ENCODE measurements at regions not wholly inside any gene's neighbourhood (a gene's known extent, or its start where the extent isn't known, plus 50 kb on each side); places are given as distances from the start of the nearest gene placed in this dataset.

DNA sequence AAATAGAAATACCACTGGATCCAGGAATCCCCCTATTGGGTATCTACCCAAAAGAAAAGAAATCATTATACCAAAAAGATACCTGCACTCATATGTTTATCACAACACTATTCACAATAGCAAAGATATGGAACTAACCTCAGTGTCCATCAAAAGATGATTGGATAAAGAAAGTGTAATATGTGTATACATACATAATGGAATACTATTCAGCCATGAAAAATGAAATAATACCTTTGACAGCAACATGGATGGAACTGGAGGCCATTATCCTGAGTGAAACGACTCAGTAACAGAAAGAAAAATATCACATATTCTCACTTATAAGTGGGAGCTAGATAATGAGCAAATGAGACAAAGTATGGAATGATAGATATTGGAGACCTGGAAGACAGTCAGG is 74.2 kb upstream of the TLR3 start:
- TF ChIP-seq, protein P1, sequence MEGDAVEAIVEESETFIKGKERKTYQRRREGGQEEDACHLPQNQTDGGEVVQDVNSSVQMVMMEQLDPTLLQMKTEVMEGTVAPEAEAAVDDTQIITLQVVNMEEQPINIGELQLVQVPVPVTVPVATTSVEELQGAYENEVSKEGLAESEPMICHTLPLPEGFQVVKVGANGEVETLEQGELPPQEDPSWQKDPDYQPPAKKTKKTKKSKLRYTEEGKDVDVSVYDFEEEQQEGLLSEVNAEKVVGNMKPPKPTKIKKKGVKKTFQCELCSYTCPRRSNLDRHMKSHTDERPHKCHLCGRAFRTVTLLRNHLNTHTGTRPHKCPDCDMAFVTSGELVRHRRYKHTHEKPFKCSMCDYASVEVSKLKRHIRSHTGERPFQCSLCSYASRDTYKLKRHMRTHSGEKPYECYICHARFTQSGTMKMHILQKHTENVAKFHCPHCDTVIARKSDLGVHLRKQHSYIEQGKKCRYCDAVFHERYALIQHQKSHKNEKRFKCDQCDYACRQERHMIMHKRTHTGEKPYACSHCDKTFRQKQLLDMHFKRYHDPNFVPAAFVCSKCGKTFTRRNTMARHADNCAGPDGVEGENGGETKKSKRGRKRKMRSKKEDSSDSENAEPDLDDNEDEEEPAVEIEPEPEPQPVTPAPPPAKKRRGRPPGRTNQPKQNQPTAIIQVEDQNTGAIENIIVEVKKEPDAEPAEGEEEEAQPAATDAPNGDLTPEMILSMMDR (IDR thresholded peaks at IDR 0.05; ENCODE audit: partially characterized antibody, unreplicated experiment): no peak
- H3K4me1 Mint-ChIP-seq (ENCODE audit: low read depth, unreplicated experiment): peaks cover 3% of the 10 kb centered on the region
- H3K4me3 Mint-ChIP-seq (ENCODE audit: unreplicated experiment): no peak overlapping the region
- H3K36me3 Mint-ChIP-seq (ENCODE audit: unreplicated experiment): no peaks in the 10 kb centered on the region
- no peak overlapping the region for H3K27ac Mint-ChIP-seq (ENCODE audit: unreplicated experiment)
- no peaks in the 10 kb centered on the region for H3K27me3 Mint-ChIP-seq (ENCODE audit: unreplicated experiment)
- no peak for DNase-seq
- no peaks in the 10 kb centered on the region for H3K9me3 Mint-ChIP-seq (ENCODE audit: unreplicated experiment)

DNA sequence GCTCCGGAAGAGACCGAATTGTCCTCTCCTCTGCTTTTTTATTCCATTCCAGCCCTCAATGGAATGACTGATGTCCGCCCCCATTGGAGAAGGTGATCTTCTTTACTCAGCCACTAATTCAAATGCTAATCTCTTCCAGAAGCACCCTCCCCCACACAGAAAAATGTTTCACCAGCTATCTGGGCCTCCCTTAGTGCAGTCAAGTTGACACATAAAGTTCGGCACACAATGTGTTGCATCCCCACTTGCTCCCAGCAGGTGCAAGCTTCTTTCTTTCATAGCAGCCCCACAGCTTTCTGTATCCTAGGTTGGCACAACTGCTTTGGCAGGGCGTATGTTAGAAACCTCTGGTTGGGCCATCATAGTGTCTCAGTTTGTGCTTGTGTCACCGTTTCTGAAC is 73.3 kb upstream of the TLR3 start:
- Mint-ChIP-seq H3K4me3 (ENCODE audit: unreplicated experiment) (no peak overlapping the region), H3K36me3 (ENCODE audit: unreplicated experiment) (no peaks in the 10 kb centered on the region), H3K27me3 (ENCODE audit: unreplicated experiment) (no peaks in the 10 kb centered on the region), H3K4me1 (ENCODE audit: low read depth, unreplicated experiment) (peaks cover 3% of the 10 kb centered on the region), H3K27ac (ENCODE audit: unreplicated experiment) (no peak overlapping the region), H3K9me3 (ENCODE audit: unreplicated experiment) (no peaks in the 10 kb centered on the region)
- no peak for DNase-seq
- TF ChIP-seq, protein P1 (IDR thresholded peaks at IDR 0.05; ENCODE audit: partially characterized antibody, unreplicated experiment): no peak

DNA sequence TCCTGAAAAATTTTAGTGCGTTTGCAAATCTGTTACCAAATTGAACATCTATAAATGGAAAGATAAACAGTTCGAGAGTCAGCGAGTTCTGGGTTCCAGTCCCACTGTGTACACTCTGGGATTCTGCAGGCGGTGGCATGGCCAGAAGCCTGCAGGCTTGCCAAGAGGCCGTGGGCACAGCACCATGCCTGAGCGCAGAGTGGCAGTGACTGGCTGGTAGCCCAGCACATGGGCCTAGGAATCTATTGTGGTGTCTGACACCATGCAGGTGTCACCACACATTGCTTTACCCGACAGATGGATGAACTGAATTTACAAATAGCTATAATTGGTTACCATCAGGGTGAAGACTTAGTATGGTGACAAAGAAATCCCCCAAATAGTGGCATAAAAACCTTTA is 71.7 kb upstream of the TLR3 start:
- DNase-seq: no peak
- no peaks in the 10 kb centered on the region for H3K9me3 Mint-ChIP-seq (ENCODE audit: unreplicated experiment)
- no peak overlapping the region for H3K4me3 Mint-ChIP-seq (ENCODE audit: unreplicated experiment)
- H3K27ac Mint-ChIP-seq (ENCODE audit: unreplicated experiment): no peak overlapping the region
- TF ChIP-seq, protein P1 (IDR thresholded peaks at IDR 0.05; ENCODE audit: partially characterized antibody, unreplicated experiment): no peak
- H3K36me3 Mint-ChIP-seq (ENCODE audit: unreplicated experiment): no peaks in the 10 kb centered on the region
- H3K27me3 Mint-ChIP-seq (ENCODE audit: unreplicated experiment): no peaks in the 10 kb centered on the region
- H3K4me1 Mint-ChIP-seq (ENCODE audit: low read depth, unreplicated experiment): peaks cover 3% of the 10 kb centered on the region

DNA sequence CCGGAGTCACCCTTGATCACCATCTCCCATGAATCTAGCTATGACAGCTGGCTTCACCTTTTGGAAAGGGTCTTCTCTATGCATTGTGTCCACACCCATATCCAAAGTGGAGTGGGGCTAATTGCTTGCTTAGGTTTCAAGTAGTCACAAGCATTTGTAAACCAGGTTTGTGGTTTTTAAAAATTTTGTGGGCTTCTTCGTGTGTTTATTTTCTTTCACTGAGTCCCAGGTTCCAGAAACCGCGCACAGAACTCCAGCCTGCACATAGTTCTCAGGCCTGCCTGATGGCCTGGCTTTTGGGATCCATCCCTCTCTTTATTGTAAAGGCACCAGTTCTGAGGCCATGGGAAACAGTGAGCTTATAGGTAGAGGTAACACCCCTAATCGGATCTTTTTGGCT is 70.2 kb upstream of the TLR3 start:
- H3K4me1 Mint-ChIP-seq (ENCODE audit: low read depth, unreplicated experiment): peaks cover 3% of the 10 kb centered on the region
- TF ChIP-seq, protein P1 (IDR thresholded peaks at IDR 0.05; ENCODE audit: partially characterized antibody, unreplicated experiment): no peak
- H3K27me3 Mint-ChIP-seq (ENCODE audit: unreplicated experiment): no peaks in the 10 kb centered on the region
- no peak overlapping the region for H3K27ac Mint-ChIP-seq (ENCODE audit: unreplicated experiment)
- H3K36me3 Mint-ChIP-seq (ENCODE audit: unreplicated experiment): no peaks in the 10 kb centered on the region
- H3K4me3 Mint-ChIP-seq (ENCODE audit: unreplicated experiment): no peak overlapping the region
- H3K9me3 Mint-ChIP-seq (ENCODE audit: unreplicated experiment): no peaks in the 10 kb centered on the region
- no peak for DNase-seq

DNA sequence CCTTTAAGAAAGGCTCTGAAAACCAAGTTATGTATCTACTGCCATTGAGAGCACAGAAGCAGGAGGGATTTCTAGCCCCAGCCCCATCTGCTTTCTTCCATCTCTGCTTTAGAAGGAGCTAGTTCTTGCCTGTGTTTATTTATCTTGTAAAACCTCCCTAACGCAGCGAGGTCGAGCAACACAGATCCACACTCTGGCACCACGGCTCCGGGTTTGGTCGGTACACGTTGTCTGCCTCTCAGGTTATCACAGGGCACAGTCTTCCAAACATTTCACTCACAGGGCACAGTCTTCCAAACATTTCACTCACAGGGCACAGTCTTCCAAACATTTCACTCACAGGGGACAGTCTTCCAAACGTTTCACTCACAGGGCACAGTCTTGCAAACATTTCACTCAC is 69.7 kb upstream of the TLR3 start:
- TF ChIP-seq, protein P1 (IDR thresholded peaks at IDR 0.05; ENCODE audit: partially characterized antibody, unreplicated experiment): no peak
- Mint-ChIP-seq H3K9me3 (ENCODE audit: unreplicated experiment) (no peaks in the 10 kb centered on the region), H3K27ac (ENCODE audit: unreplicated experiment) (no peak overlapping the region), H3K4me3 (ENCODE audit: unreplicated experiment) (no peak overlapping the region), H3K36me3 (ENCODE audit: unreplicated experiment) (no peaks in the 10 kb centered on the region), H3K4me1 (ENCODE audit: low read depth, unreplicated experiment) (peaks cover 3% of the 10 kb centered on the region), H3K27me3 (ENCODE audit: unreplicated experiment) (no peaks in the 10 kb centered on the region)
- DNase-seq: no peak

Data from glutamatergic neuron (in vitro differentiated cells).